ENCODE measurements at regions not wholly inside any gene's neighbourhood (a gene's known extent, or its start where the extent isn't known, plus 50 kb on each side); places are given as distances from the start of the nearest gene placed in this dataset.

- TF ChIP-seq CTCF (optimal IDR thresholded peaks at IDR 0.05 in 1 of 3, IDR thresholded peaks at IDR 0.05 in 1 of 3, conservative IDR thresholded peaks at IDR 0.05 in 1 of 3; ENCODE audit: extremely low read depth in 1 of 3, insufficient read depth in 2 of 3, low read length in 3 of 3) (no peak), EZH2 (IDR thresholded peaks at IDR 0.05; ENCODE audit: low read length) (no peak)
Observed at GRCh38 chr22:34567367-34567766, 498.6 kb upstream of the ISX start.

Data from keratinocyte (primary cell).